ENCODE measurements at regions not wholly inside any gene's neighbourhood (a gene's known extent, or its start where the extent isn't known, plus 50 kb on each side); places are given as distances from the start of the nearest gene placed in this dataset.

- no CpG with 5 or more reads among the region's 1 CpG for WGBS, 2 experiments (ENCODE audit: insufficient coverage in 2 of 2)
- Histone ChIP-seq H3K36me3 (ENCODE audit: control insufficient read depth, insufficient read depth, low read length) (no peaks in the 10 kb centered on the region), H3K27ac (ENCODE audit: low read depth, low read length, severe bottlenecking) (no peak overlapping the region), H3K9me3 (ENCODE audit: control insufficient read depth, low read length) (no peaks in the 10 kb centered on the region), H3K4me1 (ENCODE audit: control insufficient read depth, insufficient read depth, low read length, poor library complexity, severe bottlenecking) (no peaks in the 10 kb centered on the region), H3K4me3 (ENCODE audit: extremely low read depth, insufficient read depth, low read length, poor library complexity, severe bottlenecking) (no peak overlapping the region)
These were observed 524.6 kb upstream of the KCND2 start for GRCh38 chr7:119748251-119748860.

- 75 to 100% methylated on average over 1 of the region's 2 CpGs for WGBS, 2 experiments (ENCODE audit: insufficient coverage in 2 of 2)
- Histone ChIP-seq H3K9me3 (ENCODE audit: control insufficient read depth, low read length) (no peaks in the 10 kb centered on the region), H3K27ac (ENCODE audit: low read depth, low read length, severe bottlenecking) (no peak overlapping the region), H3K4me1 (ENCODE audit: control insufficient read depth, insufficient read depth, low read length, poor library complexity, severe bottlenecking) (no peaks in the 10 kb centered on the region), H3K4me3 (ENCODE audit: extremely low read depth, insufficient read depth, low read length, poor library complexity, severe bottlenecking) (no peak overlapping the region), H3K36me3 (ENCODE audit: control insufficient read depth, insufficient read depth, low read length) (no peaks in the 10 kb centered on the region)
These were observed 524.0 kb upstream of the KCND2 start for GRCh38 chr7:119748991-119749390.

GRCh38 chr7:119756687-119757086, 516.3 kb upstream of the KCND2 start:
- H3K9me3 ChIP-seq (ENCODE audit: control insufficient read depth, low read length) = no peaks in the 10 kb centered on the region
- no peaks in the 10 kb centered on the region for H3K36me3 ChIP-seq (ENCODE audit: control insufficient read depth, insufficient read depth, low read length)
- H3K4me3 ChIP-seq (ENCODE audit: extremely low read depth, insufficient read depth, low read length, poor library complexity, severe bottlenecking) = no peak overlapping the region
- no peak overlapping the region for H3K27ac ChIP-seq (ENCODE audit: low read depth, low read length, severe bottlenecking)
- no peaks in the 10 kb centered on the region for H3K4me1 ChIP-seq (ENCODE audit: control insufficient read depth, insufficient read depth, low read length, poor library complexity, severe bottlenecking)

GRCh38 chr7:119758254-119758653, 514.7 kb upstream of the KCND2 start:
- Histone ChIP-seq H3K4me1 (ENCODE audit: control insufficient read depth, insufficient read depth, low read length, poor library complexity, severe bottlenecking) (no peaks in the 10 kb centered on the region), H3K36me3 (ENCODE audit: control insufficient read depth, insufficient read depth, low read length) (no peaks in the 10 kb centered on the region), H3K4me3 (ENCODE audit: extremely low read depth, insufficient read depth, low read length, poor library complexity, severe bottlenecking) (no peak overlapping the region), H3K27ac (ENCODE audit: low read depth, low read length, severe bottlenecking) (no peak overlapping the region), H3K9me3 (ENCODE audit: control insufficient read depth, low read length) (no peaks in the 10 kb centered on the region)

GRCh38 chr7:119761776-119762175, 511.2 kb upstream of the KCND2 start:
- Histone ChIP-seq H3K4me1 (ENCODE audit: control insufficient read depth, insufficient read depth, low read length, poor library complexity, severe bottlenecking) (no peaks in the 10 kb centered on the region), H3K36me3 (ENCODE audit: control insufficient read depth, insufficient read depth, low read length) (no peaks in the 10 kb centered on the region), H3K27ac (ENCODE audit: low read depth, low read length, severe bottlenecking) (no peak overlapping the region), H3K9me3 (ENCODE audit: control insufficient read depth, low read length) (no peaks in the 10 kb centered on the region), H3K4me3 (ENCODE audit: extremely low read depth, insufficient read depth, low read length, poor library complexity, severe bottlenecking) (no peak overlapping the region)
- no CpG with 5 or more reads among the region's 1 CpG for WGBS, 2 experiments (ENCODE audit: insufficient coverage in 2 of 2)

GRCh38 chr7:119782286-119782685, 490.7 kb upstream of the KCND2 start:
- no CpG with 5 or more reads among the region's 2 CpGs for WGBS, 2 experiments (ENCODE audit: insufficient coverage in 2 of 2)
- Histone ChIP-seq H3K9me3 (ENCODE audit: control insufficient read depth, low read length) (no peaks in the 10 kb centered on the region), H3K27ac (ENCODE audit: low read depth, low read length, severe bottlenecking) (no peak overlapping the region), H3K36me3 (ENCODE audit: control insufficient read depth, insufficient read depth, low read length) (no peaks in the 10 kb centered on the region), H3K4me3 (ENCODE audit: extremely low read depth, insufficient read depth, low read length, poor library complexity, severe bottlenecking) (no peak overlapping the region), H3K4me1 (ENCODE audit: control insufficient read depth, insufficient read depth, low read length, poor library complexity, severe bottlenecking) (no peaks in the 10 kb centered on the region)

- WGBS, 2 experiments (ENCODE audit: insufficient coverage in 2 of 2) = 83 to 100% methylated on average over 1 of the region's 1 CpG
- no peaks in the 10 kb centered on the region for H3K36me3 ChIP-seq (ENCODE audit: control insufficient read depth, insufficient read depth, low read length)
- no peaks in the 10 kb centered on the region for H3K9me3 ChIP-seq (ENCODE audit: control insufficient read depth, low read length)
These were observed 489.2 kb upstream of the KCND2 start for GRCh38 chr7:119783799-119784198.

GRCh38 chr7:119802147-119802546, 470.8 kb upstream of the KCND2 start:
- Histone ChIP-seq H3K9me3 (ENCODE audit: control insufficient read depth, low read length) (no peaks in the 10 kb centered on the region), H3K36me3 (ENCODE audit: control insufficient read depth, insufficient read depth, low read length) (no peaks in the 10 kb centered on the region), H3K4me3 (ENCODE audit: extremely low read depth, insufficient read depth, low read length, poor library complexity, severe bottlenecking) (no peak overlapping the region), H3K4me1 (ENCODE audit: control insufficient read depth, insufficient read depth, low read length, poor library complexity, severe bottlenecking) (no peaks in the 10 kb centered on the region), H3K27ac (ENCODE audit: low read depth, low read length, severe bottlenecking) (no peak overlapping the region)
- WGBS, 2 experiments (ENCODE audit: insufficient coverage in 2 of 2) = 78 to 100% methylated on average over 1 to 2 of the region's 6 CpGs

More at GRCh38 chr7:119783799-119784198, 489.2 kb upstream of the KCND2 start:
- Histone ChIP-seq H3K4me1 (ENCODE audit: control insufficient read depth, insufficient read depth, low read length, poor library complexity, severe bottlenecking) (no peaks in the 10 kb centered on the region), H3K4me3 (ENCODE audit: extremely low read depth, insufficient read depth, low read length, poor library complexity, severe bottlenecking) (no peak overlapping the region), H3K27ac (ENCODE audit: low read depth, low read length, severe bottlenecking) (no peak overlapping the region)

- no peak overlapping the region for H3K27ac ChIP-seq (ENCODE audit: low read depth, low read length, severe bottlenecking)
- WGBS, 2 experiments (ENCODE audit: insufficient coverage in 2 of 2) = 80% methylated on average over 2 of the region's 3 CpGs; no CpG with 5 or more reads in 1 of the 2 experiments
- H3K36me3 ChIP-seq (ENCODE audit: control insufficient read depth, insufficient read depth, low read length) = no peaks in the 10 kb centered on the region
- no peaks in the 10 kb centered on the region for H3K9me3 ChIP-seq (ENCODE audit: control insufficient read depth, low read length)
- H3K4me1 ChIP-seq (ENCODE audit: control insufficient read depth, insufficient read depth, low read length, poor library complexity, severe bottlenecking) = no peaks in the 10 kb centered on the region
- no peak overlapping the region for H3K4me3 ChIP-seq (ENCODE audit: extremely low read depth, insufficient read depth, low read length, poor library complexity, severe bottlenecking)
These were observed 447.8 kb upstream of the KCND2 start for GRCh38 chr7:119825091-119825655.

GRCh38 chr7:119826547-119826946, 446.4 kb upstream of the KCND2 start:
- Histone ChIP-seq H3K27ac (ENCODE audit: low read depth, low read length, severe bottlenecking) (no peak overlapping the region), H3K4me3 (ENCODE audit: extremely low read depth, insufficient read depth, low read length, poor library complexity, severe bottlenecking) (no peak overlapping the region), H3K4me1 (ENCODE audit: control insufficient read depth, insufficient read depth, low read length, poor library complexity, severe bottlenecking) (no peaks in the 10 kb centered on the region), H3K36me3 (ENCODE audit: control insufficient read depth, insufficient read depth, low read length) (no peaks in the 10 kb centered on the region), H3K9me3 (ENCODE audit: control insufficient read depth, low read length) (no peaks in the 10 kb centered on the region)
- WGBS, 2 experiments (ENCODE audit: insufficient coverage in 2 of 2) = no CpG with 5 or more reads among the region's 1 CpG

- Histone ChIP-seq H3K4me3 (ENCODE audit: extremely low read depth, insufficient read depth, low read length, poor library complexity, severe bottlenecking) (no peak overlapping the region), H3K36me3 (ENCODE audit: control insufficient read depth, insufficient read depth, low read length) (no peaks in the 10 kb centered on the region), H3K9me3 (ENCODE audit: control insufficient read depth, low read length) (no peaks in the 10 kb centered on the region), H3K27ac (ENCODE audit: low read depth, low read length, severe bottlenecking) (no peak overlapping the region), H3K4me1 (ENCODE audit: control insufficient read depth, insufficient read depth, low read length, poor library complexity, severe bottlenecking) (no peaks in the 10 kb centered on the region)
- WGBS, 2 experiments (ENCODE audit: insufficient coverage in 2 of 2) = 96% methylated on average over 5 of the region's 6 CpGs; no CpG with 5 or more reads in 1 of the 2 experiments
These were observed 434.5 kb upstream of the KCND2 start for GRCh38 chr7:119838444-119838843.

All from mesodermal cell (in vitro differentiated cells).